Adrenal gland (tissue), 9 donors: ENCODE measurements at regions not wholly inside any gene's neighbourhood (a gene's known extent, or its start where the extent isn't known, plus 50 kb on each side); places are given as distances from the start of the nearest gene placed in this dataset.

Experiments
- DNase-seq, 7 donors: peaks; one replicate each; pipeline ENCODE4 v3.0.0-alpha.2; 2019 to 2020
- H3K27ac ChIP-seq, 5 donors: fragments of 200-600 bp; sonication (generic) in 4 of 5; 1 replicate in 3 of 5; 2 replicates in 2 of 5; pipeline versions ENCODE4 v1.5.1 to v1.8.0; 2016 to 2020; ENCODE audit warnings: mild to moderate bottlenecking in 1 of 5
- H3K27me3 ChIP-seq: fragments of 200-600 bp; 2 replicates; pipeline ENCODE4 v1.8.0; 2021
- H3K36me3 ChIP-seq, 2 donors: fragments of 200-600 bp; replicated peaks in 1 of 2; 1 replicate in 1 of 2; 2 replicates in 1 of 2; pipeline versions ENCODE4 v1.5.1 to v1.8.0; 2018 to 2022
- H3K4me1 ChIP-seq, 2 donors: fragments of 200-600 bp; replicated peaks in 1 of 2; 1 replicate in 1 of 2; 2 replicates in 1 of 2; pipeline versions ENCODE4 v1.5.1 to v1.8.0; 2018 to 2021
- H3K4me3 ChIP-seq, 4 donors: fragments of 200-600 bp; sonication (generic) in 3 of 4; one replicate each; pipeline ENCODE4 v1.5.1; 2016 to 2018
- H3K9me3 ChIP-seq, 3 donors: fragments of 200-600 bp; sonication (generic) in 1 of 3; replicated peaks in 1 of 3; 1 replicate in 2 of 3; 2 replicates in 1 of 3; pipeline versions ENCODE4 v1.5.1 to v1.8.0; 2016 to 2021
- CTCF ChIP-seq, 6 experiments: fragments of 450-650 bp in 4 of 6; fragments of 200-600 bp in 2 of 6; sonication (generic) in 1 of 6; IDR thresholded peaks; 1 replicate in 5 of 6; 2 replicates in 1 of 6; pipeline versions ENCODE4 v1.5.1 to v1.8.0; 2016 to 2021; ENCODE audit warnings: antibody characterized with exemption in 6 of 6, mild to moderate bottlenecking in 2 of 6, moderate library complexity in 1 of 6
- POLR2A ChIP-seq, 2 donors: fragments of 450-650 bp; IDR thresholded peaks; one replicate each; pipeline ENCODE4 v1.6.1; 2017; ENCODE audit warnings: antibody characterized with exemption in 2 of 2, mild to moderate bottlenecking in 2 of 2, moderate library complexity in 1 of 2
- WGBS, 4 donors: extraction: QIAGEN DNeasy Blood & Tissue Kit in 2 of 4; methylation state at CpG; one replicate each; pipeline versions ENCODE4 v1.1.5 to v1.1.7; 2013 to 2017; 5-methylcytosine and 5-hydroxymethylcytosine counted together
- intact Hi-C, 2 donors: fragments of 100-400 bp; cut with DNase I; formaldehyde crosslinking; loops; one replicate each; pipeline versions ENCODE4 v1.14.1 to v1.15.0; 2022 to 2023
- donor health status: healthy with polysubstance abuse.
- donor health status: Bipolar disorder and iron deficiency.
- donor health status: DM: yes; HTN: yes; CAD: no.
- donor health status: DM: no; HTN: no; CAD: no.
- donor health status: DM: no; HTN: no; CAD: no.

DNA sequence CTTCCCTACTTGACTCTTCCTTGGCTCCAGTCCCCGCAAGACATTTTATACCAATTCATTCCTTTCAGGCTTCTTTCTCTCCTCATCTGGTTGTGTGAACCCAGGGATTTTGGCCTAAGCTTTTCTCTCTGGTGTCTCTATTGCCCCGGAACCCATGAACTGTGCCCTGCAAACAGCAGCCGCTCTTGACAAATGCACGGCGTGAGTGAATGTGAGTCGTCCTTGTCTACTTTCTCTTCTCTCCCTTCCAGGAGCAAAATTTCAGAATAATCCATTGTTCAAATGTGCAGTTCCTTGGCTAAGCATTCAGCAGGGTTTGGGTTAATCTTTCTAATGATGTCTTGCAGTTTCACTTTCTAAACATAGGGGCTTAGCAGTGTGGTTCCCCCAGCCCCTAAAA is 250.4 kb upstream of the IRX4 start:
- intact Hi-C loops: no loop called here
- TF ChIP-seq CTCF (IDR thresholded peaks at IDR 0.05): no peak
- Histone ChIP-seq H3K27ac (no peak overlapping the region), H3K4me3 (no peak overlapping the region), H3K36me3 (no peaks in the 10 kb centered on the region), H3K4me1 (peaks cover 4% of the 10 kb centered on the region in 2 donors), H3K27me3 (no peaks in the 10 kb centered on the region), H3K9me3 (no peaks in the 10 kb centered on the region)
- no peak for DNase-seq
- 51 to 75% (median 61%) methylated on average over 6 of the region's 6 CpGs for WGBS, 4 donors

- WGBS, 4 donors: 83 to 95% (median 88%) methylated on average over 13 to 20 of the region's 20 CpGs
- intact Hi-C loops: no loop called here
- peaks cover 4% of the 10 kb centered on the region in 2 donors for H3K4me1 ChIP-seq
- H3K9me3 ChIP-seq: no peaks in the 10 kb centered on the region
- no peak for TF ChIP-seq POLR2A (IDR thresholded peaks at IDR 0.05)
- TF ChIP-seq CTCF (IDR thresholded peaks at IDR 0.05): no peak
- no peaks in the 10 kb centered on the region for H3K27me3 ChIP-seq
- no peak overlapping the region for H3K27ac ChIP-seq
- no peak for DNase-seq
- H3K36me3 ChIP-seq: no peaks in the 10 kb centered on the region
- no peak overlapping the region for H3K4me3 ChIP-seq
Measured at GRCh38 chr5:2132497-2132847, 249.7 kb upstream of the IRX4 start.

DNA sequence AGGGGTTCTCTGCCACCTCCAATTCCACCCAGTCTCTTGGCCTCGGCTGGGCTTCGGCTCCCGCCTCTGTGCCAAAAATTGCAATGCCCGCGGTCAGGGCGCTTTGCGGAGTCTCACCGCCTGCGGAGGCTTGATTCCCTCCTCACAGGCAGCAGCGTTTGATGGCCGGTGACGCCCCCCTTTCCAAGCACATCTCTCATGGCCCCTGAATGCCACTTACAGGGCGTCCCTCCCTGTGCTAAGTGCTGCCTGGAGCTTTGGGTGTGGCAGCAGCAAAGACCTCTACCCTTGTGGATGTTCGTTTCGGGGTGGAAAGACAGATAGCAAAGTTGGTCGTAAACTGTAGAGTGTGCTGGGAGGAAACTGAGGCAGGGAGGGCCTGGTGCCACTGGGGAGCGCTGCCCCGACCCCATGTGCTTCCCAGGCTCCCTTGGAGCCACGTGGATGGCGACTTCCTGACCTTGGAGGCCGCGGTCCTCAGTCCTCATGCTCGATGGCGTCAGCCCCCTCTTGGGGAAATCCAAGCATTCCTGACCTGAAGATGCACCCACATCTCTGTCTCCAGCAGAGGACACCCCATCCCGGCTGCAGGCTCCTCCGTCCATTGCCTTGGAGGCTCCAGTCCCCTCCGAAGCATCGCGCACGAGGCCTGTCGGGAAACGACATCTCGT is 249.2 kb upstream of the IRX4 start:
- H3K27ac ChIP-seq: no peak overlapping the region
- WGBS, 4 donors: 90 to 93% (median 91%) methylated on average over 29 to 33 of the region's 33 CpGs
- H3K9me3 ChIP-seq: no peaks in the 10 kb centered on the region
- H3K4me1 ChIP-seq: peaks cover 4% of the 10 kb centered on the region in 2 donors
- H3K4me3 ChIP-seq: no peak overlapping the region
- peak in 1 of 7 donors; percentile 29 for DNase-seq
- no peaks in the 10 kb centered on the region for H3K36me3 ChIP-seq
- intact Hi-C loops: no loop called here
- H3K27me3 ChIP-seq: no peaks in the 10 kb centered on the region
- TF ChIP-seq CTCF (IDR thresholded peaks at IDR 0.05): no peak
- TF ChIP-seq POLR2A (IDR thresholded peaks at IDR 0.05): no peak

- H3K27me3 ChIP-seq: no peaks in the 10 kb centered on the region
- no peak overlapping the region for H3K4me3 ChIP-seq
- intact Hi-C loops: no loop called here
- H3K4me1 ChIP-seq: peaks cover 4% of the 10 kb centered on the region in 2 donors
- WGBS, 4 donors: 87 to 89% (median 88%) methylated on average over 10 to 11 of the region's 11 CpGs
- DNase-seq: no peak
- no peak overlapping the region for H3K27ac ChIP-seq
- TF ChIP-seq POLR2A (IDR thresholded peaks at IDR 0.05) (no peak), CTCF (IDR thresholded peaks at IDR 0.05) (no peak)
- H3K36me3 ChIP-seq: no peaks in the 10 kb centered on the region
- no peaks in the 10 kb centered on the region for H3K9me3 ChIP-seq
Measured at GRCh38 chr5:2131196-2131595, 248.5 kb upstream of the IRX4 start.
